GM23248 (cell line): ENCODE measurements at regions not wholly inside any gene's neighbourhood (a gene's known extent, or its start where the extent isn't known, plus 50 kb on each side); places are given as distances from the start of the nearest gene placed in this dataset.

Source experiments
- EZH2 ChIP-seq: fragments of 200-600 bp; sonication (generic); IDR thresholded peaks from 2 replicates; pipeline ENCODE4 v1.6.1; 2018; ENCODE audit warnings: antibody characterized with exemption, mild to moderate bottlenecking; ENCODE audit not compliant: insufficient read depth, poor library complexity, severe bottlenecking
- EZH2phosphoT487 ChIP-seq: fragments of 200-600 bp; sonication (generic); IDR thresholded peaks from 2 replicates; pipeline ENCODE4 v1.6.1; 2018; ENCODE audit warnings: antibody characterized with exemption, moderate library complexity, mild to moderate bottlenecking, low read depth; ENCODE audit not compliant: insufficient read depth

- TF ChIP-seq EZH2 (no peak), EZH2phosphoT487 (no peak)
Measured at GRCh38 chr11:97463891-97464290, 1074.1 kb downstream of the JRKL start.
